ENCODE measurements at regions not wholly inside any gene's neighbourhood (a gene's known extent, or its start where the extent isn't known, plus 50 kb on each side); places are given as distances from the start of the nearest gene placed in this dataset.

GRCh38 chr5:91269198-91269597, 113.9 kb downstream of the ARRDC3 start:
- Histone ChIP-seq H3K9me3 (ENCODE audit: low read length) (no peaks in the 10 kb centered on the region), H3K4me2 (ENCODE audit: low read length) (no peak overlapping the region), H3K9me2 (ENCODE audit: insufficient read depth, low read length) (0 out of 2 replicates have a peak, but pooled peaks cover 2% of the 10 kb centered on the region), H4K20me1 (ENCODE audit: insufficient read depth, low read length) (no peaks in the 10 kb centered on the region), H3K27ac (ENCODE audit: low read depth, low read length, poor library complexity, severe bottlenecking) (no peak overlapping the region), H3K4me1 (ENCODE audit: insufficient read depth, low read length, poor library complexity, severe bottlenecking) (no peaks in the 10 kb centered on the region), H3K4me3 (ENCODE audit: low read depth, low read length, poor library complexity, severe bottlenecking) (no peak overlapping the region), H2AFZ (ENCODE audit: low read length) (no peak overlapping the region), H3K36me3 (ENCODE audit: insufficient read depth, low read length) (no peaks in the 10 kb centered on the region), H3K79me2 (ENCODE audit: insufficient read depth, low read depth, low read length) (no peaks in the 10 kb centered on the region)
- CTCF ChIA-PET (ENCODE audit: unreplicated experiment): no interaction called here
- no peak for TF ChIP-seq EZH2phosphoT487 (IDR thresholded peaks at IDR 0.05; ENCODE audit: borderline replicate concordance, low read depth, low read length)
- no peak for TF ChIP-seq CTCF (conservative IDR thresholded peaks at IDR 0.05; ENCODE audit: low read length)
- no peak for DNase-seq (ENCODE audit: low spot score)
- POLR2A ChIA-PET: interaction anchor here (0.5 to 0.7 kb wide), 3 partner anchors 25 to 1489 kb away, joined by 4 to 8 read pairs (median 8); no protein-coding TSS in a partner anchor
- intact Hi-C loops (cut with micrococcal nuclease; ENCODE audit: unreplicated experiment): no loop called here
- no TSS peak for BruUV-seq (replicated peaks)

GRCh38 chr5:91266184-91266705, 116.9 kb downstream of the ARRDC3 start:
- no peaks in the 10 kb centered on the region for H3K4me1 ChIP-seq (ENCODE audit: insufficient read depth, low read length, poor library complexity, severe bottlenecking)
- ChIA-PET POLR2A (interaction anchor here (1.0 kb wide), 1 partner anchor 111 kb away, joined by 3 read pairs; no protein-coding TSS in a partner anchor), CTCF (ENCODE audit: unreplicated experiment) (no interaction called here)
- no peak overlapping the region for H3K4me2 ChIP-seq (ENCODE audit: low read length)
- BruUV-seq (replicated peaks): no TSS peak
- 0 out of 2 replicates have a peak, but pooled peaks cover 2% of the 10 kb centered on the region for H3K9me2 ChIP-seq (ENCODE audit: insufficient read depth, low read length)
- no peaks in the 10 kb centered on the region for H3K79me2 ChIP-seq (ENCODE audit: insufficient read depth, low read depth, low read length)
- intact Hi-C loops (cut with micrococcal nuclease; ENCODE audit: unreplicated experiment): no loop called here
- no peak overlapping the region for H3K27ac ChIP-seq (ENCODE audit: low read depth, low read length, poor library complexity, severe bottlenecking)
- TF ChIP-seq CTCF (conservative IDR thresholded peaks at IDR 0.05; ENCODE audit: low read length): 0 out of 2 replicates have a peak, but pooled peaks have one; percentile 5
- no peak for TF ChIP-seq EZH2phosphoT487 (IDR thresholded peaks at IDR 0.05; ENCODE audit: borderline replicate concordance, low read depth, low read length)
- no peak for DNase-seq (ENCODE audit: low spot score)
- no peaks in the 10 kb centered on the region for H3K36me3 ChIP-seq (ENCODE audit: insufficient read depth, low read length)
- H3K4me3 ChIP-seq (ENCODE audit: low read depth, low read length, poor library complexity, severe bottlenecking): no peak overlapping the region
- no peaks in the 10 kb centered on the region for H4K20me1 ChIP-seq (ENCODE audit: insufficient read depth, low read length)
- H3K9me3 ChIP-seq (ENCODE audit: low read length): no peaks in the 10 kb centered on the region
- H2AFZ ChIP-seq (ENCODE audit: low read length): no peak overlapping the region

GRCh38 chr5:91264311-91265051, 118.6 kb downstream of the ARRDC3 start:
- H2AFZ ChIP-seq (ENCODE audit: low read length): no peak overlapping the region
- TF ChIP-seq CTCF (conservative IDR thresholded peaks at IDR 0.05; ENCODE audit: low read length) (no peak), EZH2phosphoT487 (IDR thresholded peaks at IDR 0.05; ENCODE audit: borderline replicate concordance, low read depth, low read length) (no peak)
- H3K4me2 ChIP-seq (ENCODE audit: low read length): no peak overlapping the region
- H4K20me1 ChIP-seq (ENCODE audit: insufficient read depth, low read length): no peaks in the 10 kb centered on the region
- intact Hi-C loops (cut with micrococcal nuclease; ENCODE audit: unreplicated experiment): no loop called here
- ChIA-PET CTCF (ENCODE audit: unreplicated experiment) (no interaction called here), POLR2A (interaction anchor here (0.5 kb wide), 1 partner anchor 102 kb away, joined by 4 read pairs; no protein-coding TSS in a partner anchor)
- no peak overlapping the region for H3K27ac ChIP-seq (ENCODE audit: low read depth, low read length, poor library complexity, severe bottlenecking)
- H3K4me1 ChIP-seq (ENCODE audit: insufficient read depth, low read length, poor library complexity, severe bottlenecking): no peaks in the 10 kb centered on the region
- BruUV-seq (replicated peaks): no TSS peak
- no peaks in the 10 kb centered on the region for H3K79me2 ChIP-seq (ENCODE audit: insufficient read depth, low read depth, low read length)
- no peaks in the 10 kb centered on the region for H3K9me3 ChIP-seq (ENCODE audit: low read length)
- no peak overlapping the region for H3K4me3 ChIP-seq (ENCODE audit: low read depth, low read length, poor library complexity, severe bottlenecking)
- no peaks in the 10 kb centered on the region for H3K9me2 ChIP-seq (ENCODE audit: insufficient read depth, low read length)
- H3K36me3 ChIP-seq (ENCODE audit: insufficient read depth, low read length): no peaks in the 10 kb centered on the region
- DNase-seq (ENCODE audit: low spot score): no peak

All from OCI-LY7 (cell line).